Vagina (tissue), 2 donors: ENCODE measurements at regions not wholly inside any gene's neighbourhood (a gene's known extent, or its start where the extent isn't known, plus 50 kb on each side); places are given as distances from the start of the nearest gene placed in this dataset.

ENCODE experiments used
- DNase-seq, 2 donors: peaks; one replicate each; pipeline ENCODE4 v3.0.0-alpha.2; 2017; ENCODE audit errors: extremely low spot score in 2 of 2
- H3K27ac ChIP-seq: fragments of 200-600 bp; sonication (generic); one replicate; pipeline ENCODE4 v1.5.1; 2019
- H3K27me3 ChIP-seq: fragments of 200-600 bp; sonication (generic); one replicate; pipeline ENCODE4 v1.5.1; 2019
- H3K36me3 ChIP-seq, 2 donors: fragments of 200-600 bp; sonication (generic); one replicate each; pipeline ENCODE4 v1.5.1; 2017 to 2019
- H3K4me1 ChIP-seq: fragments of 200-600 bp; sonication (generic); one replicate; pipeline ENCODE4 v1.5.1; 2019
- H3K4me3 ChIP-seq, 2 donors: fragments of 200-600 bp; sonication (generic); 1 replicate in 1 of 2; 2 replicates in 1 of 2; pipeline ENCODE4 v1.5.1; 2016 to 2019
- H3K9me3 ChIP-seq: fragments of 200-600 bp; sonication (generic); one replicate; pipeline ENCODE4 v1.5.1; 2019
- CTCF ChIP-seq, 3 experiments: fragments of 450-650 bp in 2 of 3; fragments of 200-600 bp in 1 of 3; sonication (generic) in 1 of 3; IDR thresholded peaks; one replicate each; pipeline ENCODE4 v1.5.1; 2017 to 2019; ENCODE audit warnings: antibody characterized with exemption in 3 of 3, mild to moderate bottlenecking in 2 of 3, moderate library complexity in 2 of 3
- POLR2A ChIP-seq, 2 donors: fragments of 450-650 bp; IDR thresholded peaks; one replicate each; pipeline ENCODE4 v1.6.1; 2017; ENCODE audit warnings: antibody characterized with exemption in 2 of 2, mild to moderate bottlenecking in 2 of 2, moderate library complexity in 2 of 2
- POLR2AphosphoS5 ChIP-seq, 2 donors: sonication (generic); formaldehyde crosslinking; IDR thresholded peaks; one replicate each; pipeline ENCODE4 v1.9.0; 2017; ENCODE audit warnings: antibody characterized with exemption in 2 of 2, mild to moderate bottlenecking in 2 of 2, low read depth in 1 of 2; ENCODE audit not compliant: insufficient read depth in 1 of 2
- intact Hi-C: fragments of 100-400 bp; cut with DNase I; formaldehyde crosslinking; loops from one replicate; pipeline ENCODE4 v1.15.1; 2023

DNA sequence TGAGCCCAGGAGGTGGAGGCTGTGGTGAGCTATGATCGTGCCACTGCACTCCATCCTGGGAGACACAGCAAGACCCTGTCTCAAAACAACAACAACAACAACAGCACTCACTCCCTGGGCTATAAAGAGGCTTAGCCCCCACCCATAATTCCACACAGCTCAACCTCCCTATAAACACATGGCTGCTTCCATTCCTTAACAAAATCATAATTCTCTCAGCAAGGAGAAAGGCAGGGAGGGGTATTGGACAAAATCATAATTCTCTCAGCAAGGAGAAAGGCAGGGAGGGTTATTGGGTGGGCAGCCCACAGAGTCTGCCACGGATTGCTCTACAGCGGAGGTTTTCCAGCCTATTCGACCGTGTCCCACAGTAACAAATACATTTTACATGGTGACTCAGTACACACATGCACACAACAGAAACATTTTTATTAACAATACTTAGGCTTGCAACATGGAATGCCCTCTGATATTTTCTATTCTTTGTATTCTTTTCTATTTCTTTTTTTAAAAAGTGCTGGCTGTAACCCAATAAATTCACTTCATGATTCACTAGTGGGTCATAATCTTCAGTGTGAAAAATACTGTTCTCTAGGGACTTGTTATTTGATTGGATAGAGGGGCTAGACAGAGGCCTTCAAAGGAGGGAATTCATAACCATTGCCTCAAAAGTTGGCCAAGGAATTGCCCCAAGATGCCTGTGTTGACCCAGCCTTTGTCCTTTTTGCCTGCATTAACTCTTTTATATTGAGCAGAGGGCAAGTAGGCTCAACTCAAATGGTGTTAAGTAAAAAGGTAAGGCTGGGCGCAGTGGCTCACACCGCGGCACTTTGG is 50.6 kb upstream of the ZMYND8 start:
- Histone ChIP-seq H3K9me3 (no peaks in the 10 kb centered on the region), H3K36me3 (no peaks in the 10 kb centered on the region), H3K4me3 (no peak overlapping the region), H3K4me1 (peaks cover 5% of the 10 kb centered on the region), H3K27ac (no peak overlapping the region), H3K27me3 (no peaks in the 10 kb centered on the region)
- TF ChIP-seq POLR2A (IDR thresholded peaks at IDR 0.05) = no peak
- intact Hi-C loops = no loop called here
- DNase-seq = no peak

DNA sequence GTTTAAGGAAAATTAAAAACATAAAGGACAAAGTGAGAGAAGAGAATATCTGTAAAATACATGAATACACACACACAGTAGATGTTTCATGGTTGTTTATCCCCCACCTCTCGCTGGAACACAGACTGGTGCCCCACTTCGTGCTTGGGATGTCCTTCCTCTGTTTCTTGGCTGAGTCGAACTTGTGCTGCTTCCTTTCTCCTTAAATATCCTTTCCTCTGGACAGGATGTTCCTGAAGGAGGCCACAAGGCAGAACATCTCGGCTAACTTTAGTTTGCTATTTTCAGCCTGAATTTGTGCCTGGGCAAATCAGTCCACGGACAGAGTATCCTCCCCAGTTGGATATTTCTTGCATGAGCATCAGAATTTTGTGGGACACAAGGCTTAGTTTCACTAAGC is 54.7 kb upstream of the ZMYND8 start:
- DNase-seq = no peak
- H3K9me3 ChIP-seq = no peaks in the 10 kb centered on the region
- no peak overlapping the region for H3K4me3 ChIP-seq
- H3K36me3 ChIP-seq = no peaks in the 10 kb centered on the region
- peak overlapping the region; percentile 57 for H3K27ac ChIP-seq
- intact Hi-C loops = no loop called here
- no peaks in the 10 kb centered on the region for H3K27me3 ChIP-seq
- peaks cover 5% of the 10 kb centered on the region for H3K4me1 ChIP-seq
- TF ChIP-seq POLR2A (IDR thresholded peaks at IDR 0.05) (no peak), POLR2AphosphoS5 (IDR thresholded peaks at IDR 0.05; ENCODE audit: insufficient read depth in 1 of 2, low read depth in 1 of 2) (peak in 1 of 2 donors; percentile 82), CTCF (IDR thresholded peaks at IDR 0.05) (no peak)

DNA sequence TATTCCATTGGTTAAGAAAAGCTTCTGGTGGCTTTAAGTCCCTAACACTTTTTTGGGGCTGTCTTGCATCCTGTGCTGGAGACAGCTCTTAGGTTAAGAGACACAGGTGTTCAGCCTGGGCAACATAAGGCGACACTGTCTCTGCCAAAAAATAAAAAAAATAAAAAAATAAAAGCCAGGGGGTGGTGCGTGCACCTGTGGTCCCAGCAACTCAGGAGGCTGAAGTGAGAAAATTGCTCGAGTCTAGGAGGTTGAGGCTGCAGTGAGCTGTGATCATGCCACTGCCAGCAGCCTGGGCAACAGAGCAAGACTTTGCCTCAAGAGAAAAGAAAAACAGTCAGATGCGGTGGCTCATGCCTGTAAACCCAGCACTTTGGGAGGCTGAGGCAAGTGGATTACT is 55.6 kb upstream of the ZMYND8 start:
- Histone ChIP-seq H3K4me1 (peaks cover 5% of the 10 kb centered on the region), H3K27ac (peak overlapping the region; percentile 57), H3K36me3 (no peaks in the 10 kb centered on the region), H3K4me3 (no peak overlapping the region), H3K27me3 (no peaks in the 10 kb centered on the region), H3K9me3 (no peaks in the 10 kb centered on the region)
- intact Hi-C loops = no loop called here
- no peak for DNase-seq
- TF ChIP-seq POLR2AphosphoS5 (IDR thresholded peaks at IDR 0.05; ENCODE audit: insufficient read depth in 1 of 2, low read depth in 1 of 2) (no peak), POLR2A (IDR thresholded peaks at IDR 0.05) (no peak), CTCF (IDR thresholded peaks at IDR 0.05) (no peak)

DNA sequence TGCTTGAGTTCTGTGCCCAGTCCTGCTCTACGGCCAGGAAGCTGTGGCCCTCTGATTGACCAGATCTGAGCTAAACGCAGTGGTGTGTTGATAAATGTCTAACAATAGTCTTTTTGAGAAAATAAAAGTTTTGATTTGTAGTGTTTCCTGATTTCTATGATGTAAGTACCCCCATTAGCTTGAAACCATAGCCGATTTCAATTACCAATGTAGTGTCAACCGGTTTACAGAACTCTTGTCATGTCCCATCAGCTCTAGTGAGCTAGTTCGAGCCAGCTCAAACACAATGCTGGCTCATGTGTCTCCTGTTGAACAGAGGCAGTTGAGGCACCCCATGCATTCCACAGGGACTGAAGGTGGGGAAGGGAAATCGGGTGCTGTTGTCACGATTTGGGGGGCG is 56.7 kb upstream of the ZMYND8 start:
- no peaks in the 10 kb centered on the region for H3K36me3 ChIP-seq
- no peak for TF ChIP-seq POLR2A (IDR thresholded peaks at IDR 0.05)
- no peak for TF ChIP-seq POLR2AphosphoS5 (IDR thresholded peaks at IDR 0.05; ENCODE audit: insufficient read depth in 1 of 2, low read depth in 1 of 2)
- no peak for TF ChIP-seq CTCF (IDR thresholded peaks at IDR 0.05)
- no peaks in the 10 kb centered on the region for H3K9me3 ChIP-seq
- H3K27ac ChIP-seq = no peak overlapping the region
- no peak overlapping the region for H3K4me3 ChIP-seq
- no peak for DNase-seq
- H3K4me1 ChIP-seq = peaks cover 5% of the 10 kb centered on the region
- H3K27me3 ChIP-seq = no peaks in the 10 kb centered on the region
- intact Hi-C loops = no loop called here

GRCh38 chr20:47417245-47418068 is 61.0 kb upstream of the ZMYND8 start:
- no peak for DNase-seq
- intact Hi-C loops = no loop called here
- Histone ChIP-seq H3K27ac (no peak overlapping the region), H3K36me3 (no peaks in the 10 kb centered on the region), H3K9me3 (no peaks in the 10 kb centered on the region), H3K4me3 (no peak overlapping the region), H3K4me1 (no peaks in the 10 kb centered on the region), H3K27me3 (no peaks in the 10 kb centered on the region)
- TF ChIP-seq CTCF (IDR thresholded peaks at IDR 0.05) = no peak
- no peak for TF ChIP-seq POLR2AphosphoS5 (IDR thresholded peaks at IDR 0.05; ENCODE audit: insufficient read depth in 1 of 2, low read depth in 1 of 2)
- TF ChIP-seq POLR2A (IDR thresholded peaks at IDR 0.05) = no peak
